ENCODE measurements at regions not wholly inside any gene's neighbourhood (a gene's known extent, or its start where the extent isn't known, plus 50 kb on each side); places are given as distances from the start of the nearest gene placed in this dataset.

DNA sequence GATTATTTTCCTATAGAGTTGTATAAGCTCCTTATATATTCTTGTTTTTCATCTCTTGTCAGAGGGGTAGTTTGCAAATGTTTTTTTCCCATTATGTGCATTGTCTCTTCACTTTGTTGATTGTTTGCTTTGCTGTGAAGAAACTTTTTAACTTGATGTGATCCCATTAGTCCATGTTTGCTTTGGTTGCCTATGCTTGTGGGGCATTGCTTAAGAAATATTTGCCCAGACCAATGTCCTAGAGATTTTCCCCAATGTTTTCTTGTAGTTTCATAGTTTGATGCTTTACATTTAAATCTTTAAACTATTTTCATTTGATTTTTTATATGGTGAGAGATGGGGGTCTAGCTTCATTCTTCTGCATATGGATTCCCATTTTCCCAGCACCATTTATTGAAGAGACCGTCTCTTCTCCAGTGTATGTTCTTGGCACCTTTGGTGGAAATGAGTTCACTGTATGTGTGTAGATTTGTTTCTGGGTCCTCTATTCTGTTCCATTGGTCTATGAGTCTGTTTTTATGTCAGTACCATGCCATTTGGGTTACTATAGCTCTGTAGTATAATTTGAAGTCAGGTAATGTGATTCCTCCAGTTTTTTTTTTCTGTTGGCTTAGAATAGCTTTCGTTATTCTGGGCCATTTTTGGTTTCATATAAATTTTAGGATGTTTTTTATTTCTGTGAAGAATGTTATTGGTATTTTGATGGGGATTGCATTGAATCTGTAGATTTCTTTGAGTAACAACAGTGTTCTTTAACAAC lies 165.8 kb downstream of the ABCA8 start:
- TF ChIP-seq, protein P1, sequence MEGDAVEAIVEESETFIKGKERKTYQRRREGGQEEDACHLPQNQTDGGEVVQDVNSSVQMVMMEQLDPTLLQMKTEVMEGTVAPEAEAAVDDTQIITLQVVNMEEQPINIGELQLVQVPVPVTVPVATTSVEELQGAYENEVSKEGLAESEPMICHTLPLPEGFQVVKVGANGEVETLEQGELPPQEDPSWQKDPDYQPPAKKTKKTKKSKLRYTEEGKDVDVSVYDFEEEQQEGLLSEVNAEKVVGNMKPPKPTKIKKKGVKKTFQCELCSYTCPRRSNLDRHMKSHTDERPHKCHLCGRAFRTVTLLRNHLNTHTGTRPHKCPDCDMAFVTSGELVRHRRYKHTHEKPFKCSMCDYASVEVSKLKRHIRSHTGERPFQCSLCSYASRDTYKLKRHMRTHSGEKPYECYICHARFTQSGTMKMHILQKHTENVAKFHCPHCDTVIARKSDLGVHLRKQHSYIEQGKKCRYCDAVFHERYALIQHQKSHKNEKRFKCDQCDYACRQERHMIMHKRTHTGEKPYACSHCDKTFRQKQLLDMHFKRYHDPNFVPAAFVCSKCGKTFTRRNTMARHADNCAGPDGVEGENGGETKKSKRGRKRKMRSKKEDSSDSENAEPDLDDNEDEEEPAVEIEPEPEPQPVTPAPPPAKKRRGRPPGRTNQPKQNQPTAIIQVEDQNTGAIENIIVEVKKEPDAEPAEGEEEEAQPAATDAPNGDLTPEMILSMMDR (conservative IDR thresholded peaks at IDR 0.05) = no peak
- TF ChIP-seq ZFX (IDR thresholded peaks at IDR 0.05) = no peak
